Suppressor macrophage treated with lipopolysaccharide for 4 hours (primary cell): ENCODE measurements at regions not wholly inside any gene's neighbourhood (a gene's known extent, or its start where the extent isn't known, plus 50 kb on each side); places are given as distances from the start of the nearest gene placed in this dataset.

Source experiments
- DNase-seq: peaks from one replicate; pipeline ENCODE4 v3.0.0-alpha.2; 2020

DNA sequence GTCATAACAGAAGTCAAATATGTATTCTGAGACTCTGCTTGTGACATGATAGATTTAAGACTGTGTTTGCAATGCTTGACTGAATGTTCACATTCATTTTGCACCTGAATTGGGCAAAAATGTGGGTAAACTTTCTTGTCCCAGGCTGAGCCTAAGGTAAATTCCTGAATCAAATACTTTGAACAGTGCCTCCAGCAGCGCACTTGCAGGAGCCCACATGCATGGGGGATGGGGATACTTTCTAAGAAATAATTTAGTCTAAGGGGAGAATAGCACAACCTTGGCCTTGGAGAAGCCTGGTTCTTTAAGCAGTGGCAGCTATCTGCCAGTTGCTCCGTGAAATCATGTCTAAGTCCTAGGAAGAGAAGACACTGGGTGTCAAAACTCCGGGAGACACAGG lies 163.5 kb upstream of the EGFLAM start:
- no peak for DNase-seq

DNA sequence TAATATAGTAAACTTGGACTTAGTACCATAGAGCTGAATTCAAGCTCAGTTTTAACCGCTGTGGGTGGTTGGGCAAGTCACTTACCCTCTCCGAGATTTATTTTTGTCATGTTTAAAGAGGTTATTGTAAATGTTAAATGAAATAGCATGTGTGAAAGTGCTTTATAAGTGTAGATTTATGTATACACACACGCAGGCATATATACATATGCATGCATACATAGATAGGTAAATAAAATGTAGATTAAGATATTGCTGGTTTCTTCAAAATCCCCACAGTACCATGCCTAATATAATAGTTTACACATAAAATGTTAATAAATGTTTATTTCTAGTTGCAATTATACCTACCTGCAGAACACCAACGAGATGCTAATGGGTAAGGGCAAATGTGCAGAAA lies 164.5 kb upstream of the EGFLAM start:
- no peak for DNase-seq

DNA sequence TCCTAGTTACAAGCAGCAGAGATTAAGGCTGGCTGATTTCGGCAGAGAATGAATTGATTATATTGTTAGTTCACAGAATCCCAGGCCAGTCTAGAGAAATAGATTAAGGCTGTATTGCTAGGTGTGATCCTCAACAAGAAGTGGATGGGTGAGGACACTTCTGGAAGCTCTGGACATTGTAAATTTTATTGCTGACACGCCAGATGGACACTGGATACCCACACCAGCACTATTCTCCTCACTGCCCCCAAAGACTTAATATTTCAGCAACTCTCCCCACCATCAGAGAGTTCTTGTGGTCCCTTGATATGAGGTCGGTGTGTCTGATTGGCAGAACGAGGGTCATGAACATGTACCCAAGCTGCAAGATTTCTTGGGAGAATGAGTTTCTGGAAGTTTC lies 171.6 kb upstream of the EGFLAM start:
- DNase-seq: no peak

DNA sequence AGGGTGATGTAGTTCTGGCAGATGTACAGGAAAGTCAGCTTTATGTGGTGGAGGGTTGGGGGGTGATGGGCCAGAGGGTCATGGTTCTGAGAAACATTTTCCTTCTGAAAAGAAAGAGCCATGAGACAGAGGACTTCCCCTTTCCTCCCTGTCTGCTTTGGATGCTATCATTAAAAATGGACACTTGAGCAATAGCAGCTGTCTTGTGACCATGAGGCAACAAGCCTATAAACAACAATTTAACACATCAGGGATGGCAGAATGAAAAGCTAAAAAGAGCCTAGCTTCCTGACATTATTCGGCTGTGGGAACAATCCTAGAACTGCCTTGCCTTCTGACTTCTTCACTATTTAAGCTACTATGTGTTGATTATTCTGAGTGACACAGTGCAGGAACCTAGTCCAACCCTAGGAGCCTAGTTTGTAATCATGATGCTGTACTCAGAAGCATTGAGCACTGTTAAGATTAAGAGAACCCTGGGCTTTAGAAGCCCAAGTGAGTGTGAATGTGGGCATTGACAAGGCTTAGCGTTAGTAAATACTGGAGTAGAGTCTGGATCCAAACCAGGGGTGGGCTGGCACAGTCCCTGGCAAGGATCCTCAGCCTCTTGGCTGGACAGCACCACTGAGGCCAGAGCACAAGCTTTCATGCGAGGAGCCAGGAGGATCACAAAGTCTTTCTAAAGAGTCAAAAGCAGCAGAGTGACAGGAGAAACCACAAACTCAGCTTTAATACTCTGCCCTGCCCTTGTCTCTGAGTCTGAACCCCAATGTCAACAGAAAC lies 178.5 kb upstream of the EGFLAM start:
- DNase-seq: peak; percentile 41

DNA sequence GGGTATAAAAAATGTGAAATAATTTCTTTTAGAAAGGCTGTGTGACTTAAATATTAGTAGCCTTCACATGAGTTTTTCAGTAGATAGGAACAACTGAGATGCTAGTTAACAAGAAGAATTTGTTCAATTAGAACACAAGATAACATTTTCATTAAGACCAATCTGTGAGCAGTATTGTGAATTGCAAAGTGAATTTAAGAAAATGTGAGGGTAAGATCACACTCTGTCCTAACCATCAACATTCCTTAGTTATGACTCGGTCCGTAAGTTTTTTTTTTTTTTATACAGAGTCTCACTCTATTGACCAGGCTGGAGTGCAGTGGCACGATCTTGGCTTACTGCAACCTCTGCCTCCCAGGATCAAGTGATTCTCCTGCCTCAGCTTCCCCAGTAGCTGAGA lies 180.2 kb upstream of the EGFLAM start:
- DNase-seq: no peak

DNA sequence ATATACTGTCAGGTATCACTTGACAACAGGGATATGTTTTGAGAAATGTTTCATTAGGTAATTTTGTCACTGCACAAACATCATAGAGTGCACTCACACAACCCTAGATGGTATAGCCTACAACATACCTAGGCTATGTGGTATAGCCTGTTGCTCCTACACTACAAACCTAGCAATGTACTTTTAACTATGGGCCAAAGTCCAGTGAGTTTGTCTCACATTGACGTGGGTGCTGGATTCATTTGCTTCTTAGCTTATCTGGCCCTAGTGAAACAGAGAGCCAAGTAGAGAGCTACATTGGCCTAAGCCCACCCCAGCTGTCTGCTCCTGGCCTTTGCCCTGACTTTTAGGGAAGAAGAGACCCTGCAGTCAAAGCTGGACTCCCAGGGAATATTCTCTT lies 180.7 kb upstream of the EGFLAM start:
- no peak for DNase-seq

DNA sequence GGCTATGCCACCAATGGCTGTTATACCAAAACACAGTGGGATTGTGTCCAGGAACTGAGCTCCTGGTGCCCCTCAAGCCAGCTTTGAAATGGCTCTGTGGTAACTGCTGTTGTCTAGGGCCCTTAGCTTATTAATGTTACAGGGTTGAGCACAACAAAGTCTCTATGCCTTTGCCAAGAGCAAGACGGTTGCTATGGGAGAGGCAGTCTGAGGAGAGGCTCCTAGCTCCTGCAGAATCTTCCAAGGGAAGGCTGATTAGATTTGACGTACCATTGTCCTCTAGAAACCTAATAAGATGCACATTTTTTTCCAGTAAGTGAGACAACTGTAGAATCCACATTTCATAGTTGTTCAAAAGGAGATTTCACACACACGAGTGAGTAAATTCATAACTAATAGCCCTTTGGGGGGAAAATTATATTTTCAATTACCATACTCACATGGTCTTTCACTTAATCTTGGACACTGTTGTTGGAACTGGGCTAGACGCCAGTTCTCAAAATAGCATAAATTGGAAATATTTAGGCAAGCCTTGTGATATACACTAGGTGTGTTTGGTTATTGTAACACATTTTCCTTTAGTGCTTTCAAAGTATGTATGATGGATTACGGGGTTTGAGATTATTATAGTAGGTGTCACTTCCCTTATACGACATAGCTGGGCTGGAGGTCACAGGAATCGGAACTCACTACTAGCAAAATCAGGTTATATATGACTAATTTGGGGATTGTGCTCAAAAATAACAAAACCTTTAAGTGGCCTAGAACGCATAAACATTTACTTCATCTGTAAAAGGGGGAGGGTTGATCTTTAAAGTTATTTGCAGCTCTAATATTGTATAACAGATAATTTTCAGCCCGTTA lies 186.3 kb upstream of the EGFLAM start:
- DNase-seq: no peak

DNA sequence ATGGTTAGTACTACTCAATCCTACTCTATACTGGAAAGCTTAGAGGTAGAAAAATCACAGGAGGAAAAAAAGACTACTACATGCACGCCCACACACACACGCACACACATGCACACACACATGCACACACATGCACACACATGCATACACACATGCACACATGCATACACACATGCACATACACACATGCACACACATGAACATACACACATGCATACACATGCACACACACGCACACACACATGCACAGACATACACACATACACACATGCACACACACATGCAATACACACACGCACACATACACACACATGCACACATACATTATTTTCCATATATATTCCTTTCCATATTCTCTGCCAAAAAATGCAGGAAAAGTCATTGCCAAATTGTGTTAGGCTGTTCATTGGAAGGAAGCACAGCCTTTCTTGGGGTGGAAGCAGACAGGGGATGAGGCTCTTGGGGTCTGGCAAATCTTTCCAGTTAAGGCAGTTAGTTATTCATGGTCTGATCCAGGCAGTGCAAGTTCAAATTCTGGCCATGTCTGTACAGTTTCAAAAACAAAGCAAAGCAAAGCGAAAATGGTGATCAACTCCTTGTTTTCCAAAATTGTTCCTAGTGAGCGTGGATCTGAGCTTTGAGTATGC lies 187.9 kb upstream of the EGFLAM start:
- no peak for DNase-seq

DNA sequence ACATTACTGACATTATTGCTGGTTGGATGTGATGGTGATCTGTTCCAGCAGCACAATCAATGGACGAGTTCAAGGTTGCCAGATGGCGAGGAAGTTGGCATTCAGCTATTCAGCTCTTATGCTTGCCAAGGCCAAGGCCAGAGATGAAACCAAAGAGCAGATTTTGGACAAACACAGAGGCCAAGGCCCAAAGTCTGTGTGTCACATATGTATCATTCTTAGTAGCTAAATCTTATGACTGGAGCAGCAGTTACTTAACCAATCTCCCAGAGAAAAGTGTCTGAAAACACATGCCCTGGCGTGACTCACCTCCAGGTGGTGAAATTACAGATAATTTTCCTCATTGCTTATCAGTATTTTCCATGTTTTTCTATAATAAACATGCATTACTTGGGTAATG lies 189.0 kb upstream of the EGFLAM start:
- DNase-seq: no peak

DNA sequence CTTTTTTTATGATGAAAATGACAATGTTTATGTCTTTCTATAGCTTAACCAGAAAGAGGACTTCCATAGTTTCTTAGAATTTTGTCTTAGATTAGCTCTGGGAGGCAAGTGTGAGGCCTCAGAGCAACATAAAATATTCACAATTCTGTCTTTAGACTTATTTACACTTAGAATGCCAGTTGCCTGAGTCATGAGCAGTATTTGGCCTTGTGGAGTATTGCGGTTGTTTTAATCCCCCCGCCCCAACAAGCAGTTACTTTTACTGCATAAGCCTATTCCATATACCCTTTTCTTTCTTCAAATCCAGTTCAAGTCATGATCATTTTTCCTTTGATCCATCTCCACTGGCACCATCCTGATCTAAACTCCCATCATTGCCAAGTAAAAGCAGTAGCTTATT lies 198.0 kb upstream of the EGFLAM start:
- DNase-seq: no peak

DNA sequence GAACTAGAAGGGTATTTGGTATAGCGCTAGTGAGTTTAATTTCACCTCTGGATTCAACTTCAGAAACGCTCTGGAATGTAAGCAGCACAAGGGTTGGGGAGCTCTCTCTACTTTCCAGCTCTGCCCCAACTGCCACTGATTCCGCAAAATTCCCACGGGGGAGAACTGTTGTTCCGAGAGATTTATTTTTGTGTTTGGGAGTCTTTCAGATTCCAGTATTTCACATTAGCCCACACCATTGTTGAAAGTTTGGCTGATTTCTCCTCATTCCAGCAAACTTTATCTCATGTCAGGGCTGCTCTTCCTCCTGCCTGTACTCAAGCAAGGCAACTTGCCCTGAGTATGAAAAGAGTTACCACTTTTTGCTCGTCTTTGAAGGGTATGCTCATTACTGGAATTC lies 198.5 kb upstream of the EGFLAM start:
- DNase-seq: no peak

DNA sequence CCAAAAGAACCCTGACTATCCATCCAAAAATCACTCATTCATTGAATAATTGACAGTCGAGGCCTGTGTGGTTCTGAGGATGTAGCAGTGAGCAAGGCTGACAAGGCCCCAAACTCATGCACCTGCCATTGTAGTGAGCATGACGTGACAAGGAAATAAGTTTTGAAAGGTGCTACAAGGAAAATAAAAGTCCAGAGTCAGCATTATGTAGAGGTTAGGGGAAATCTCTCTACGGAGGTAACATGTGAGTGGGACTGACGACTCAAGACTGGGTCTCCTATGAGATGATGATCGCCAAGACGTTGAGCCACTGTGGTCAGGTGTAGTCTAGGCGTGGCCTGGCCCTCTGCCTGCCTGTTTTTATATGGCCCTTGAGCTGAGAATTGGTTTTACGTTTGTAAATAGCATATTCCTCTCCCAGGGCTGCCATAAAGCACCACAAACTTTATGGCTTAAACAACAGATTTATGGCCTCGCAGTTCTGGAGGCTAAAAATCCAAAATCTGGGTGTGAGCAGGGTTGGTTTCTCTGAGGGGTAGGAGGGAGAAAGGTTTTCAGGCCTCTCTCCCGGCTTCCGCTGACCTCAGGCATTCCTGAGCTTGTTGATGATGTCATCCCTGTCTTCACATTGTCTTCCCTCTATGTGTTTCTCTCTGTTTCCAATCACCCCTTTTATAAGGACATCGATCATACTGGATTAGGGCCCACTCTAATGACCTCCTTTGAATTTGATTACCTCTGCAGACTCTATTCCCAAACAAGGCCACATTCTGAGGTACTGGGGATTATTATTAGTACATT lies 206.4 kb upstream of the EGFLAM start:
- DNase-seq: no peak

DNA sequence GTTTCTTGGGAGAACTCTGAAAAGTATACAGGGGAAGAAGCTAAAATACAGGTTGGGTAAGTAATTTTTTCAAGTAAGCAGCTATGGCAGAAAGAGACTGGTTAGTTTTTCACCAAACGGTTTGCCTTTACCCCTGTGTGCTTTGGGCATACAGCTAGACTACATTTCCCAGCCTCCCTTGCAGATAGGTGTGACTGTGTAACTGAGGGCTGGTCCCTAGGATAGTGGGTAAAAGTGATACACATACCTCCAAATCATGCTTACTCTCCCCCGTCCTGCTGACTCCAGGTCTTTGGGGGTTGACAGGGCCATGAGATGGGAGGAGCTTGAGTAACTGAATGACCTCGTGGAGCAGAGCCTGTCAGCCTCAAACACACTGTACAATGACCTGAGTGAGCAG lies 208.6 kb upstream of the GDNF start:
- DNase-seq: no peak

DNA sequence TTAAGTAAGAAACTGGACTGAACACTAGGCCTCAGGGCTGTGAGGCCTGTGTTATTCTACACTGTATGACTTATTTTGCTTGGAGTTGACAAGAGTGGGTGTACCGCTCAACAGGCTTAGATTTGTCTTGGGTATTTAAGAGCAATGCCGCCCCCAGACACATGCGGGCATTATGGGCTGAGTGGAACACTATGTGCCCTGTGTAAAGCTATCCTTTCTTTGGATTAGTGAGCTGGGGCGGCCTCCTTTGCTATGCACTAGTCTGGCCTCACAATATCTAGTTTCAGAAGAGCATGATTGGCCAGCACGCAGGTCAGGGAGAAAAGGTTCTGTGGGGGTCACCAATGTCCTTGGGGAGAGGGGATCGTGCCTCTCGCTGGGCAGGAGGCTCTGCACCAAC lies 206.3 kb upstream of the GDNF start:
- DNase-seq: no peak

DNA sequence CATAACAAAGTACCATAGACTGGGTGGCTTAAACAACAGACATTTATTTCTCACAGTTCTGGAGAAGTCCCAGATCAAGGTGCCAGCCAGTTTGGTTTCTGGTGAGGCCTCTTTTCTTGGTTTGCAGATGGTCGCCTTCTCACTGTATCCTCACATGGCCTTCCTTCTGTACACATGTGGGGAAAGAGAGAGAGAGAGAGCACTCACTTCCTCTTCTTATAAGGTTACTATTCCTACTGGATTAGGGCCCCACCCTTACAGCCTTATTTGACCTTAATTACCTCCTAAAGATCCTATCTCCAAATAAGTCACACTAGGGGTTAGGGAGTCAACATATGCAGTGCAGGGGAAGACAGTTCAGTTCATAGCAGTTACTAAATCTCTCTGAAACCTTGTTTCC lies 205.6 kb upstream of the GDNF start:
- DNase-seq: no peak

DNA sequence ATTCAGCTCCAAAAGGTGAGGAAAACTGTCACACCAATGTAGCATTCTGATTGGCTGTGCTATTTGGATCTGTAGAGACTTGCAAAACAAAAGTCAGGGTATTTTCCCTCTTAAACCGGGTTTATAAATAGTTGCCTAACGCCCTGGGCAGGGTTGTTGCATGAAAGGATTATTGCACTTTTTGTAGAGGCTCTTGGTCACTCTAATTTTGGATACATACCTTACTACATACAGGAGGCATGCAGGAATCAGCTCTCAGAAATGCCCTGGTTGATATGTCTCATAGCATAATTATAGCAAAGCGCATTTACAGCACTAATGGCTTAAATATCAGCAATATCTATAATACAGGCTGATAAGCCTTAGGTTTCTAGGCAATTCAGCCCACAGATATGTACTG lies 200.0 kb upstream of the GDNF start:
- no peak for DNase-seq

DNA sequence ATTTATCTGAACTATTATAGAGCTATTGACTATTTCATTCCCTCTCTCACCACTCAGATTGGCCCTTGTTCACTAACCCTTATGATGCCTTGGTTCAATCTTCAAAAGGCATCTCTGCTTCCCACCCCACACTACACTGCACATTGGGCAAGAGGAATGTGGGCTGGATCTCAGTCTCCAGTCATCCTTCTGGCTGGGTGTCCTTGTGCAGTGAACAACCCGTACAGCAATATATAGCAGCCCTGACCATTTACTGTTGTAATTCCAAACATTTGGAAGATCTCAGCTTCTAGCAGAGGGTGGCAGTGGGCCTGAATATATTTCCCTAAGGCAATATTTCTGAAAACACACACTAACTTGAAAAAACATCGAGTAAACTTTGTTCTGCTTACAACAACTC lies 199.2 kb upstream of the GDNF start:
- no peak for DNase-seq

DNA sequence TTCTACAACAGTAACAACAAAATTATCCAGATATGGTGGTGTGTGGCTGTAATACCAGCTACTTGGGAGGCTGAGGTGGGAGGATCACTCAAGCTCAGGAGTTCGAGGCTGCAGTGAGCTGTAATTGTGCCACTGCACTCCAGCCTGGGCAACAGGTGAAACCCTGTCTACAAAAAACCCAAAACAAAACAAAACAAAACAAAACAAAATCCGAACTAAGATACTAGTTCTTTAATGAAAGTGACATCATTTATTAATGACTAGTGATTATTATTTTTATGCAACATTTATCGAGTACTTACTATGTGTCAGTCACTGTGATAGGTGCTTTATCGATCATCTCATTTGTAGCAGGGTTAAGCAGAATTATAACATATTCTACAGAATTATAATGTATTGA lies 196.9 kb upstream of the GDNF start:
- DNase-seq: no peak

DNA sequence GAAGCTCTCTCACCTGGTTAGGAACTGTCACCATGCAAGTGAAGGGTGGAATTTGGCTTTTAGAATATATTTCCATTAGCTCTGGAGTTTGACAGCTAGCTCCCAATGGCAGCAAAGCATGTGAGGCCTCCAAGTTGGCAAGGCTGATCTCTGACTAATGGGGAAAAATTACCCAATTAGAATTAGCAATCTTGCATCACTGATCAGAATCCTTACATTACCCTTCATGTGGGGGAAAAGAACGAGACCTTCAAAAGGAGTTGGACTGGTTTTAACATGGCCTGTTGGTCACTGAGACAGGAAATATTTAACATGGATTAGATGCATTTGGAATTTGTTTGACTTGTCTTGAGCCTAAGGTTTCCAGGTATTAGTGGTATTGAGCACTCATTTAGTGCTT lies 192.3 kb upstream of the GDNF start:
- no peak for DNase-seq

DNA sequence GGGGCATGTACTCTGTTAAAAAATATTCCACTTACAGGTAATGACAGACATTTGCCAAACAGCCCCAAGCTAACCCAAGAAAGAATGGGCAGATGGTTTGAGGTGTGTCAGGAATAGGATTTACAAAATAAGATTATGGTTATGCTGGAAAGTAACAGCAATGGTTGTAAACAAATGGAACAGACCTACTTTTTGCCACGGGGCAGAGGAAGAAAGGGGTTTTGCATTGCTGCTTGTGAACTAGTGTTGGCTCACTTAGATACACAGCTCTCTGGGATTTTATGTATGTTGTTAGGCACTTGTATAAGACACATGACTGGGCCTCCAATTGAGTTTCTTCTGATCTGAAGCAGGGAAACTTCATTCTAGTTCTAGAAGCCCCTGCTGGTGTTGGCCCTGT lies 191.5 kb upstream of the GDNF start:
- DNase-seq: no peak

DNA sequence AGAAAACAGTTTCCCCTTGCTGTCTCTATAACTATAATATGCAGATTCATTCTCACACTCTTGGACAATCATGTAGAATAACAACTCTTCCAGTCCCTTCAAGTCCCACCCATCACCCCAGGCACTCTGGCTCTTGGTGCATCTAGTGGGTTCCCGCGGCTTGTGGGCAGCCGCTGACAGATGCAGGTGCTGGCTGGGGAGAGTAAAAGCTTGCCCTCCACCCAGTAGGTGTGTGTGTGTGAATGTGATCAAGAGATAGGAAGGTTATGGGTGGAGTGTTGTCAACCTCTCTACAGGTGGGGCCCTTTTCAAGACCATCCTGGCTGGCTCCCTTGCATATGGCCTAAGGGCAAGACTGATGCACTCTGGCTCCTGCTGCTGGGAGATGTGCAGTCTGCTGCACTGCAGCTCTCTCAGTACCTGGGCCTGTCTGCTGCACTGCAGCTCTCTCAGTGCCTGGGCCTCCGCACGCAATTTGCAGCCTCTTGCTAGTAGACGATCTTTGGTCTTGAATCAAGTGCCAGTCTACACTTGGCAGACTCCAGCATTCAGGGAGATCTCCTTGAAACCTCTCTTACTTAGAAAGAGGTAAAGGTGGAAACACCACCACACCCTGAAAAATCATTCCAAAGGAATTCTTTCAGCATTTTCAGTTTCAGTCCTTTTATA lies 189.7 kb upstream of the GDNF start:
- no peak for DNase-seq

DNA sequence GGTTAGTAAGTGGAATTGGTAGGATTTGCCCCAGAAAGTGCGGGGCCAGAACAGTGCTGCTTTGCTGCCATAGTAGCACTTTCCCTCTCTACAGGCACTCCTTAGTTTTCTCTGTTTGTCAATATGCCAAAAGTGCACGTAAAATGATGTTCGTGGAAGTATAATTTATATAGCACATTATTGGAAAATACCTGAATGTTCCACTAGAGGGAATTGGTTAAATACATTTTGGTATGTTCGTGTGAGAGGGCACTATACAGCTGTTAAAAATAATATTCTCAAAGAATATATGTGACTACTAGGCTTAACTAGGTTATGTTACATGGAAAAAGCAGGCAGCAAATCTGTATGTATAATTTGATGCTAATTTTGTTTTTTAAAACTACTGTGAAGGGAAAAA lies 184.0 kb upstream of the GDNF start:
- no peak for DNase-seq

DNA sequence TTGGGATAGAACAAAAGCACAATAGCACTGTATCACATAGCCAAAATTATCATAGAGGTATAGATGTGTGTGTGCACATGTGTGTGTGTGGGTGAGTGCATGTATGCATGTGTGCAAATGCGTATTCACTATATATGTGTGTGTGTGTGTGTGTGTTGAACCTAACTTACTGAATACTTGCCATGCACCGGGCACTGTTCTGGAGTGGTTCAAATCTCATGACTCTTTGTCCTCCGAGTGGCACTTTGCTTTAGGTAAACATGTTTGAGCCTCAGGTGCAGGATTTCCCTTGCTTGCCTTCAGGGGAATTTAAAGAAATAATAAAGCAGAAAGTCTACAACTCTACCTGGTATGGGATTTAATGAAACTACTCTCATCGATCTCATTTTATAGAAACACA lies 183.5 kb upstream of the GDNF start:
- no peak for DNase-seq
